SK-N-SH treated with all-trans-retinoic acid at 6 μM for 48 hours (cell line): ENCODE measurements at regions not wholly inside any gene's neighbourhood (a gene's known extent, or its start where the extent isn't known, plus 50 kb on each side); places are given as distances from the start of the nearest gene placed in this dataset.

Source experiments
- ARNTL ChIP-seq: fragments of 450-650 bp; formaldehyde crosslinking; IDR thresholded peaks from 2 replicates; pipeline ENCODE4 v1.5.0; 2020; ENCODE audit warnings: low read depth, mild to moderate bottlenecking, moderate library complexity, borderline replicate concordance
- CREB5 ChIP-seq: fragments of 250-450 bp; sonication (Bioruptor Pico); IDR thresholded peaks from 2 replicates; pipeline ENCODE4 v1.5.1; 2020; ENCODE audit warnings: low read depth, mild to moderate bottlenecking, moderate library complexity
- PATZ1 ChIP-seq: fragments of 250-450 bp; sonication (Bioruptor Pico); IDR thresholded peaks from 2 replicates; pipeline ENCODE4 v1.8.0; 2020; ENCODE audit warnings: mild to moderate bottlenecking, moderate library complexity, borderline replicate concordance
- RARB ChIP-seq: fragments of 250-450 bp; sonication (Bioruptor Pico); IDR thresholded peaks from 2 replicates; pipeline ENCODE4 v1.8.0; 2021; ENCODE audit warnings: mild to moderate bottlenecking, moderate library complexity
- TCF4 ChIP-seq: fragments of 250-450 bp; sonication (Bioruptor Pico); IDR thresholded peaks from 2 replicates; pipeline ENCODE4 v1.8.0; 2021; ENCODE audit warnings: mild to moderate bottlenecking, moderate library complexity, borderline replicate concordance
- ZFP30 ChIP-seq: fragments of 450-650 bp; formaldehyde crosslinking; IDR thresholded peaks from 2 replicates; pipeline ENCODE4 v1.5.0; 2022; ENCODE audit warnings: mild to moderate bottlenecking, moderate library complexity
- ZNF8 ChIP-seq: fragments of 450-650 bp; formaldehyde crosslinking; IDR thresholded peaks from 2 replicates; pipeline ENCODE4 v1.5.0; 2020; ENCODE audit warnings: mild to moderate bottlenecking, moderate library complexity

GRCh38 chr7:37504801-37505200 is 56.1 kb upstream of the ELMO1 start:
- TF ChIP-seq CREB5 (CRISPR knock-in tag), result no peak
- TF ChIP-seq RARB, result no peak
- TF ChIP-seq PATZ1 (CRISPR knock-in tag), result no peak
- 0 out of 2 replicates have a peak, but pooled peaks have one; percentile 54 for TF ChIP-seq TCF4
- no peak for TF ChIP-seq ARNTL
- TF ChIP-seq ZFP30, result no peak
- no peak for TF ChIP-seq ZNF8 (CRISPR knock-in tag)
